Esophagus squamous epithelium (tissue), 5 donors: ENCODE measurements at regions not wholly inside any gene's neighbourhood (a gene's known extent, or its start where the extent isn't known, plus 50 kb on each side); places are given as distances from the start of the nearest gene placed in this dataset.

Experiments used
- DNase-seq: peaks from one replicate; lab custom pipeline; 2025; lab: John Stamatoyannopoulos, UW
- H3K27ac ChIP-seq, 4 donors: fragments of 200-600 bp; sonication (generic); one replicate each; pipeline ENCODE4 v1.5.1; 2016 to 2019; ENCODE audit warnings: mild to moderate bottlenecking in 1 of 4
- H3K27me3 ChIP-seq, 4 donors: fragments of 200-600 bp; sonication (generic); 1 replicate in 3 of 4; 2 replicates in 1 of 4; pipeline versions ENCODE4 v1.5.1 to v1.6.0; 2017 to 2021; ENCODE audit warnings: antibody characterized with exemption in 1 of 4
- H3K36me3 ChIP-seq, 3 donors: fragments of 200-600 bp; sonication (generic); one replicate each; pipeline ENCODE4 v1.5.1; 2016 to 2019
- H3K4me1 ChIP-seq, 3 donors: fragments of 200-600 bp; sonication (generic); one replicate each; pipeline ENCODE4 v1.5.1; 2017 to 2019
- H3K4me3 ChIP-seq, 4 donors: fragments of 200-600 bp; sonication (generic); 1 replicate in 3 of 4; 2 replicates in 1 of 4; pipeline ENCODE4 v1.5.1; 2016 to 2019; ENCODE audit warnings: mild to moderate bottlenecking in 2 of 4, moderate library complexity in 1 of 4
- H3K9me3 ChIP-seq, 3 donors: fragments of 200-600 bp; sonication (generic); one replicate each; pipeline ENCODE4 v1.5.1; 2016 to 2019
- POLR2A ChIP-seq, 4 donors: fragments of 450-650 bp; IDR thresholded peaks; one replicate each; pipeline ENCODE4 v1.6.1; 2017; ENCODE audit warnings: antibody characterized with exemption in 4 of 4, mild to moderate bottlenecking in 4 of 4, moderate library complexity in 3 of 4
- WGBS, 2 donors: methylation state at CpG; one replicate each; pipeline ENCODE4 v1.1.5; 2018; 5-methylcytosine and 5-hydroxymethylcytosine counted together
- intact Hi-C: fragments of 100-400 bp; cut with DNase I; formaldehyde crosslinking; loops from one replicate; pipeline ENCODE4 v1.15.0; 2022
- TF ChIP-seq, protein P1 (sequence below), 6 experiments: fragments of 450-650 bp in 4 of 6; fragments of 200-600 bp in 2 of 6; sonication (generic) in 2 of 6; IDR thresholded peaks; one replicate each; pipeline ENCODE4 v1.5.1; 2016 to 2019; ENCODE audit warnings: antibody characterized with exemption in 6 of 6, mild to moderate bottlenecking in 4 of 6, moderate library complexity in 4 of 6
- donor health status: DM: yes; HTN: yes; CAD: no.

GRCh38 chr4:57911203-57911602 is 801.0 kb upstream of the IGFBP7 start:
- TF ChIP-seq POLR2A (IDR thresholded peaks at IDR 0.05): no peak
- TF ChIP-seq, protein P1, sequence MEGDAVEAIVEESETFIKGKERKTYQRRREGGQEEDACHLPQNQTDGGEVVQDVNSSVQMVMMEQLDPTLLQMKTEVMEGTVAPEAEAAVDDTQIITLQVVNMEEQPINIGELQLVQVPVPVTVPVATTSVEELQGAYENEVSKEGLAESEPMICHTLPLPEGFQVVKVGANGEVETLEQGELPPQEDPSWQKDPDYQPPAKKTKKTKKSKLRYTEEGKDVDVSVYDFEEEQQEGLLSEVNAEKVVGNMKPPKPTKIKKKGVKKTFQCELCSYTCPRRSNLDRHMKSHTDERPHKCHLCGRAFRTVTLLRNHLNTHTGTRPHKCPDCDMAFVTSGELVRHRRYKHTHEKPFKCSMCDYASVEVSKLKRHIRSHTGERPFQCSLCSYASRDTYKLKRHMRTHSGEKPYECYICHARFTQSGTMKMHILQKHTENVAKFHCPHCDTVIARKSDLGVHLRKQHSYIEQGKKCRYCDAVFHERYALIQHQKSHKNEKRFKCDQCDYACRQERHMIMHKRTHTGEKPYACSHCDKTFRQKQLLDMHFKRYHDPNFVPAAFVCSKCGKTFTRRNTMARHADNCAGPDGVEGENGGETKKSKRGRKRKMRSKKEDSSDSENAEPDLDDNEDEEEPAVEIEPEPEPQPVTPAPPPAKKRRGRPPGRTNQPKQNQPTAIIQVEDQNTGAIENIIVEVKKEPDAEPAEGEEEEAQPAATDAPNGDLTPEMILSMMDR (IDR thresholded peaks at IDR 0.05): no peak
- intact Hi-C loops: no loop called here

DNA sequence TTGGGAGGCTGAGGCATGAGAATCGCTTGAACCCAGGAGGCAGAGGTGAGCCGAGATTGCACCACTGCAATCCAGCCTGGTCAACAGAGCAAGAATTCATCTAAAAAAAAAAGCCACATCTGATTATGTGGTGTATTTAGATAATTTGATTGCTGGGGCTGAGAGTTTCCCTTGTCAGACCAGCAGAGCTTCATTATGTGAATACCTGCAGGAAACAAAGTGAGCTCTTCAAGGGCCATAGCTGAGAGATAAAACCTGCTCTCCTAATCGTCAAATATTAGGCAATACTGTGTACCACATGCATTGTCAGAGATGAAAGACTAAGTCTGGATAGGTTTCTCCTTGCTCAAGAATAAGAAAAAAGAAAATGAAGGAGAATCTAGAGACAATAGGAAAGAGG is 800.0 kb upstream of the IGFBP7 start:
- WGBS, 2 donors: 78 to 83% methylated on average over 3 of the region's 3 CpGs
- TF ChIP-seq, protein P1 (IDR thresholded peaks at IDR 0.05): no peak
- no peak for TF ChIP-seq POLR2A (IDR thresholded peaks at IDR 0.05)
- no peaks in the 10 kb centered on the region for H3K36me3 ChIP-seq
- H3K4me1 ChIP-seq: no peaks in the 10 kb centered on the region
- no peak for DNase-seq
- H3K4me3 ChIP-seq: no peak overlapping the region
- no peaks in the 10 kb centered on the region for H3K9me3 ChIP-seq
- no peaks in the 10 kb centered on the region for H3K27me3 ChIP-seq
- intact Hi-C loops: no loop called here
- H3K27ac ChIP-seq: no peak overlapping the region

More at GRCh38 chr4:57911203-57911602, 801.0 kb upstream of the IGFBP7 start:
- no peak for DNase-seq
- Histone ChIP-seq H3K9me3 (no peaks in the 10 kb centered on the region), H3K27me3 (no peaks in the 10 kb centered on the region), H3K4me1 (no peaks in the 10 kb centered on the region), H3K4me3 (no peak overlapping the region), H3K27ac (no peak overlapping the region), H3K36me3 (no peaks in the 10 kb centered on the region)

DNA sequence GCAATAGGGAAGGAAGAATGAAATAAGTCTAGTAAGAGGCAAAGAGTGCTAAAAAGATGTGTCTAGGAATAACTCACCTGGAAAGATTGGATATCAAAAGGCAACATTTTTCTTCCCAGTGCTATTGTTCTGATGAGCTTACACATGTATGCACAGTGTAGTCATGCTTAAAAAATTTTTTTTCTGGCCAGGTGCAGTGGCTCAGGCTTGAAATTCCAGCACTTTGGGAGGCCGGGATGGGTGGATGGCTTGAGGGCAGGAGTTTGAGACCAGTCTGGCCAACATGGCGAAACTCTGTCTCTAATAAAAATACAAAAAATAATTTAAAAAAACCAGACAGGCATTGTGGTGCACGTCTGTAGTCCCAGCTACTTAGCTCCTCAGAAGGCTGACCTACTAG is 795.8 kb upstream of the IGFBP7 start:
- Histone ChIP-seq H3K27ac (no peak overlapping the region), H3K9me3 (no peaks in the 10 kb centered on the region), H3K36me3 (no peaks in the 10 kb centered on the region), H3K27me3 (no peaks in the 10 kb centered on the region), H3K4me3 (no peak overlapping the region), H3K4me1 (no peaks in the 10 kb centered on the region)
- WGBS, 2 donors: 39 to 45% methylated on average over 3 of the region's 3 CpGs
- intact Hi-C loops: no loop called here
- no peak for TF ChIP-seq POLR2A (IDR thresholded peaks at IDR 0.05)
- TF ChIP-seq, protein P1 (IDR thresholded peaks at IDR 0.05): no peak
- DNase-seq: no peak

- no peak for DNase-seq
- H3K9me3 ChIP-seq: no peaks in the 10 kb centered on the region
- no peak overlapping the region for H3K4me3 ChIP-seq
- H3K36me3 ChIP-seq: no peaks in the 10 kb centered on the region
- no peaks in the 10 kb centered on the region for H3K27me3 ChIP-seq
- WGBS, 2 donors: 72 to 83% methylated on average over 3 of the region's 3 CpGs
- H3K27ac ChIP-seq: no peak overlapping the region
- no peaks in the 10 kb centered on the region for H3K4me1 ChIP-seq
- intact Hi-C loops: no loop called here
- TF ChIP-seq POLR2A (IDR thresholded peaks at IDR 0.05): no peak
- TF ChIP-seq, protein P1 (IDR thresholded peaks at IDR 0.05): no peak
These were observed 766.9 kb upstream of the IGFBP7 start for GRCh38 chr4:57877047-57877458.

DNA sequence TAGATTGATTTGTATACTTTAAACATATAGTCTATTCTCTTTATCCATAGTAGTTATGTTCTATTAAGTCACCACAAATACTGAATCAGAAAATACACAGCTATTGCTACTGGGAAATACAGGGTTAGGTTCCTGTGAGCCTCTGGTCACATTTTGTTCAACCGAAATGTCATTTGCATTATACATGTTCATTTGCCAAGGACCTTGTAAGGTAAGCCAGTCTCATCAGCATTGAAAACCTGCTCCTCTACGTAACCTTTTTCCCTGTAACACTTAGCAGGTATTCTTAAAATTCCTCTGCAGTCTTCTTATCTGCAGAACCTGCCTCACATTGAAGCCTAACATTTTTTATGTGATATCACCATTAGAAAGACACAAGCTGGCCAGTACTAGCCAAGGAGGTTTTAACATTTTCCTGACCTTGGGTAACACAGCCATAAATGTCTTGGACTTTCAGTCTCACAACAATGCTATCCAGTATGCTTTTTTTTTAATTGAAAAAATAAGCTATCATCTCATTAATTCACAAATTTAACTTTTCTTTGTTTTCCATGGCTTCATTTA is 765.7 kb upstream of the IGFBP7 start:
- no peaks in the 10 kb centered on the region for H3K4me1 ChIP-seq
- H3K27ac ChIP-seq: no peak overlapping the region
- no peak overlapping the region for H3K4me3 ChIP-seq
- intact Hi-C loops: no loop called here
- H3K36me3 ChIP-seq: no peaks in the 10 kb centered on the region
- H3K27me3 ChIP-seq: no peaks in the 10 kb centered on the region
- no peak for TF ChIP-seq POLR2A (IDR thresholded peaks at IDR 0.05)
- TF ChIP-seq, protein P1 (IDR thresholded peaks at IDR 0.05): no peak
- 77 to 86% methylated on average over 2 of the region's 2 CpGs for WGBS, 2 donors
- DNase-seq: no peak
- no peaks in the 10 kb centered on the region for H3K9me3 ChIP-seq
